MM.1S (cell line): ENCODE measurements at regions not wholly inside any gene's neighbourhood (a gene's known extent, or its start where the extent isn't known, plus 50 kb on each side); places are given as distances from the start of the nearest gene placed in this dataset.

Experiments used
- DNase-seq: peaks from one replicate; pipeline ENCODE4 v3.0.0-alpha.2; 2015
- H2AFZ ChIP-seq: fragments of 300-600 bp; sonication (generic); 2 replicates; pipeline ENCODE4 v1.6.0; 2016; ENCODE audit warnings: antibody characterized with exemption, low read length
- H3F3A ChIP-seq: fragments of 300-600 bp; sonication (generic); 2 replicates; pipeline ENCODE4 v1.6.1; 2016; ENCODE audit warnings: mild to moderate bottlenecking, antibody characterized with exemption, low read length, moderate library complexity, mixed read lengths; ENCODE audit not compliant: insufficient read depth
- H3K27ac ChIP-seq: fragments of 300-600 bp; sonication (generic); 2 replicates; pipeline ENCODE4 v1.5.1; 2016; ENCODE audit warnings: mild to moderate bottlenecking, low read length
- H3K27me3 ChIP-seq: fragments of 300-600 bp; sonication (generic); replicated peaks from 2 replicates; pipeline ENCODE4 v1.6.0; 2016; ENCODE audit warnings: low read length; ENCODE audit not compliant: insufficient read depth
- H3K36me3 ChIP-seq: fragments of 300-600 bp; sonication (generic); replicated peaks from 2 replicates; pipeline ENCODE4 v1.6.1; 2016; ENCODE audit warnings: mild to moderate bottlenecking, low read length, mixed read lengths; ENCODE audit not compliant: insufficient read depth
- H3K4me1 ChIP-seq: fragments of 300-600 bp; sonication (generic); 2 replicates; pipeline ENCODE4 v1.6.1; 2016; ENCODE audit warnings: low read length, mixed read lengths
- H3K4me2 ChIP-seq: fragments of 300-600 bp; sonication (generic); 2 replicates; pipeline ENCODE4 v1.6.0; 2016; ENCODE audit warnings: low read depth, low read length
- H3K4me3 ChIP-seq: fragments of 300-600 bp; sonication (generic); 2 replicates; pipeline ENCODE4 v1.5.1; 2016; ENCODE audit warnings: low read length, mixed read lengths
- H3K79me2 ChIP-seq: fragments of 300-600 bp; sonication (generic); 2 replicates; pipeline ENCODE4 v1.6.1; 2016; ENCODE audit warnings: mixed run types, low read length, mixed read lengths
- H3K9ac ChIP-seq: fragments of 300-600 bp; sonication (generic); 2 replicates; pipeline ENCODE4 v1.6.1; 2016; ENCODE audit warnings: low read length, mixed read lengths
- H3K9me2 ChIP-seq: fragments of 300-600 bp; sonication (generic); replicated peaks from 2 replicates; pipeline ENCODE4 v1.6.1; 2016; ENCODE audit warnings: mild to moderate bottlenecking, low read length, mixed read lengths; ENCODE audit not compliant: insufficient read depth
- H3K9me3 ChIP-seq: fragments of 300-600 bp; sonication (generic); replicated peaks from 2 replicates; pipeline ENCODE4 v1.6.1; 2016; ENCODE audit warnings: mild to moderate bottlenecking, low read length, mixed read lengths; ENCODE audit not compliant: insufficient read depth
- H4K20me1 ChIP-seq: fragments of 300-600 bp; sonication (generic); 2 replicates; pipeline ENCODE4 v1.6.1; 2016; ENCODE audit warnings: mild to moderate bottlenecking, low read length, moderate library complexity, mixed read lengths; ENCODE audit not compliant: insufficient read depth
- EZH2 ChIP-seq: fragments of 300-600 bp; sonication (generic); optimal IDR thresholded peaks from 2 replicates; pipeline ENCODE3; 2017; ENCODE audit warnings: low read depth, mild to moderate bottlenecking, antibody characterized with exemption, low read length, mixed read lengths
- EZH2phosphoT487 ChIP-seq: fragments of 300-600 bp; sonication (generic); IDR thresholded peaks from 2 replicates; pipeline ENCODE4 v1.6.1; 2018; ENCODE audit warnings: antibody characterized with exemption, low read length
- TF ChIP-seq, protein P1 (sequence below): fragments of 300-600 bp; sonication (generic); IDR thresholded peaks from 2 replicates; pipeline ENCODE4 v1.5.1; 2016; ENCODE audit warnings: antibody characterized with exemption, low read length, mixed read lengths

DNA sequence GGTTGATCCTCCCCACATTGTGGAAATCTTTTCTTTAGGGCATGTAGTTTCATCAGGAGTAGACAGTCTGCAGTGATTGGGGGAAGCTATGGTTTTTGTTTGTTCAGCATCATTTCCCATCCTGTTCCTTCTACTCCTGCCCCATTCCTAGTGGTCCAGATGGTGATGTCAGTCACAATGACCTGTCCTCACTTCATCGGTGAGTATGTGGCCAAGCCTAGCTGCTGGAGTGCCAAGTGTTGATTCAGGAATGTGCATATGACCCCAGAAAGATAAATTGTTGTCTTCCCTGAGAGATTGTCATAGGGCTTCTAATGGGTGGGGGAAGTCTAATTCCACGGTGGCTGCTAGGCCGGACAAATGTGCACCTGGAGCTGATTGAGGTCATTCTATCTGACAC is 130.6 kb upstream of the FAT1 start:
- no peaks in the 10 kb centered on the region for H3K27me3 ChIP-seq
- no peak overlapping the region for H3K9ac ChIP-seq
- H2AFZ ChIP-seq, result no peak overlapping the region
- no peaks in the 10 kb centered on the region for H3K9me3 ChIP-seq
- no peak for DNase-seq
- no peaks in the 10 kb centered on the region for H3K79me2 ChIP-seq
- H4K20me1 ChIP-seq, result no peaks in the 10 kb centered on the region
- no peaks in the 10 kb centered on the region for H3K36me3 ChIP-seq
- peak overlapping the region; percentile 51; the same call in 1 of the 2 replicates for H3K4me2 ChIP-seq
- H3K4me1 ChIP-seq, result peaks cover 35% of the 10 kb centered on the region
- H3K4me3 ChIP-seq, result no peak overlapping the region
- peaks cover 15% of the 10 kb centered on the region; the same call in 1 of the 2 replicates for H3F3A ChIP-seq
- 0 out of 2 replicates have a peak, but pooled peaks cover 3% of the 10 kb centered on the region for H3K9me2 ChIP-seq
- H3K27ac ChIP-seq, result peak overlapping the region; percentile 91; the same call in 1 of the 2 replicates
- TF ChIP-seq, protein P1, sequence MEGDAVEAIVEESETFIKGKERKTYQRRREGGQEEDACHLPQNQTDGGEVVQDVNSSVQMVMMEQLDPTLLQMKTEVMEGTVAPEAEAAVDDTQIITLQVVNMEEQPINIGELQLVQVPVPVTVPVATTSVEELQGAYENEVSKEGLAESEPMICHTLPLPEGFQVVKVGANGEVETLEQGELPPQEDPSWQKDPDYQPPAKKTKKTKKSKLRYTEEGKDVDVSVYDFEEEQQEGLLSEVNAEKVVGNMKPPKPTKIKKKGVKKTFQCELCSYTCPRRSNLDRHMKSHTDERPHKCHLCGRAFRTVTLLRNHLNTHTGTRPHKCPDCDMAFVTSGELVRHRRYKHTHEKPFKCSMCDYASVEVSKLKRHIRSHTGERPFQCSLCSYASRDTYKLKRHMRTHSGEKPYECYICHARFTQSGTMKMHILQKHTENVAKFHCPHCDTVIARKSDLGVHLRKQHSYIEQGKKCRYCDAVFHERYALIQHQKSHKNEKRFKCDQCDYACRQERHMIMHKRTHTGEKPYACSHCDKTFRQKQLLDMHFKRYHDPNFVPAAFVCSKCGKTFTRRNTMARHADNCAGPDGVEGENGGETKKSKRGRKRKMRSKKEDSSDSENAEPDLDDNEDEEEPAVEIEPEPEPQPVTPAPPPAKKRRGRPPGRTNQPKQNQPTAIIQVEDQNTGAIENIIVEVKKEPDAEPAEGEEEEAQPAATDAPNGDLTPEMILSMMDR, result no peak
- no peak for TF ChIP-seq EZH2phosphoT487
- TF ChIP-seq EZH2, result no peak

DNA sequence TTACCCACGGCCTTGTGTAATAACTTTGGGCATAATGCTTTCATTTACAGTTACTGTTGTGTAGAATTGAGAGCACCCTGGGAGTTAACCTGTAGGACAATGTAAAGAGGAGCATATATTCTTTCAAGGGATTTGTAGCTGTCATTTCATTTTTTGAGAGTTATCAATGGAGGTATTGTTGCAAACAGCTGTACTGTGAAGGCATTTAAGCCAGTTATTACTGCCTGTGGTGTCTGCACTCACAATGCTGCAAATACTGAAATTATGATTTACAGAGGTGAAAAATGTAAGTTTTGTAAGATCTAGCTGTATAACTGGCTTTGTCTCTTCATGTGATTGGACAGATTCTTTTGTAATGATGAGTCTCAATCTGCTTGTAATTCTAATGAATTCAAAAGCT is 131.5 kb upstream of the FAT1 start:
- Histone ChIP-seq H3K4me3 (no peak overlapping the region), H3K36me3 (no peaks in the 10 kb centered on the region), H3K79me2 (no peaks in the 10 kb centered on the region), H3K9me2 (0 out of 2 replicates have a peak, but pooled peaks cover 3% of the 10 kb centered on the region), H2AFZ (no peak overlapping the region), H3K27me3 (no peaks in the 10 kb centered on the region), H3K4me2 (no peak overlapping the region), H4K20me1 (no peaks in the 10 kb centered on the region), H3K9me3 (no peaks in the 10 kb centered on the region), H3K27ac (no peak overlapping the region), H3K9ac (no peak overlapping the region), H3F3A (peaks cover 15% of the 10 kb centered on the region; the same call in 1 of the 2 replicates), H3K4me1 (peaks cover 35% of the 10 kb centered on the region)
- no peak for DNase-seq
- TF ChIP-seq EZH2 (no peak), EZH2phosphoT487 (no peak)
- TF ChIP-seq, protein P1, result no peak

- H3K9ac ChIP-seq, result no peak overlapping the region
- no peak for DNase-seq
- H3K79me2 ChIP-seq, result no peaks in the 10 kb centered on the region
- no peak overlapping the region for H3K4me2 ChIP-seq
- H4K20me1 ChIP-seq, result no peaks in the 10 kb centered on the region
- no peak overlapping the region for H3K27ac ChIP-seq
- H3K9me3 ChIP-seq, result no peaks in the 10 kb centered on the region
- H3K4me1 ChIP-seq, result peaks cover 17% of the 10 kb centered on the region
- 0 out of 2 replicates have a peak, but pooled peaks cover 3% of the 10 kb centered on the region for H3K9me2 ChIP-seq
- no peaks in the 10 kb centered on the region for H3K27me3 ChIP-seq
- TF ChIP-seq EZH2 (no peak), EZH2phosphoT487 (no peak)
- TF ChIP-seq, protein P1, result no peak
- peaks cover 9% of the 10 kb centered on the region; the same call in 1 of the 2 replicates for H3F3A ChIP-seq
- no peak overlapping the region for H3K4me3 ChIP-seq
- H3K36me3 ChIP-seq, result no peaks in the 10 kb centered on the region
- no peak overlapping the region for H2AFZ ChIP-seq
These were observed 134.1 kb upstream of the FAT1 start for GRCh38 chr4:186857793-186858192.
